ENCODE measurements at regions not wholly inside any gene's neighbourhood (a gene's known extent, or its start where the extent isn't known, plus 50 kb on each side); places are given as distances from the start of the nearest gene placed in this dataset.

GRCh38 chr4:154143720-154144119 lies 347.9 kb downstream of the DCHS2 start:
- DNase-seq (ENCODE audit: low spot score, unreplicated experiment) = no peak
- H3K27me3 Mint-ChIP-seq = no peaks in the 10 kb centered on the region
- no peak overlapping the region for H3K27ac Mint-ChIP-seq
- H3K4me3 Mint-ChIP-seq (ENCODE audit: low read depth) = no peak overlapping the region
- no peaks in the 10 kb centered on the region for H3K4me1 Mint-ChIP-seq (ENCODE audit: low read depth)
- no peaks in the 10 kb centered on the region for H3K36me3 Mint-ChIP-seq (ENCODE audit: insufficient read depth)
- TF ChIP-seq CTCF (IDR thresholded peaks at IDR 0.05; ENCODE audit: unreplicated experiment) = no peak
- no peaks in the 10 kb centered on the region for H3K9me3 Mint-ChIP-seq (ENCODE audit: low read depth)

GRCh38 chr4:154142664-154143063 lies 348.9 kb downstream of the DCHS2 start:
- DNase-seq (ENCODE audit: low spot score, unreplicated experiment) = no peak
- Mint-ChIP-seq H3K36me3 (ENCODE audit: insufficient read depth) (no peaks in the 10 kb centered on the region), H3K4me1 (ENCODE audit: low read depth) (no peaks in the 10 kb centered on the region), H3K27ac (no peak overlapping the region), H3K27me3 (no peaks in the 10 kb centered on the region), H3K9me3 (ENCODE audit: low read depth) (no peaks in the 10 kb centered on the region), H3K4me3 (ENCODE audit: low read depth) (no peak overlapping the region)
- TF ChIP-seq CTCF (IDR thresholded peaks at IDR 0.05; ENCODE audit: unreplicated experiment) = no peak

- H3K36me3 Mint-ChIP-seq (ENCODE audit: insufficient read depth) = no peaks in the 10 kb centered on the region
- TF ChIP-seq CTCF (IDR thresholded peaks at IDR 0.05; ENCODE audit: unreplicated experiment) = no peak
These were observed 350.7 kb downstream of the DCHS2 start for GRCh38 chr4:154140869-154141268.

GRCh38 chr4:154137320-154137905 lies 348.5 kb upstream of the SFRP2 start:
- Mint-ChIP-seq H3K36me3 (ENCODE audit: insufficient read depth) (no peaks in the 10 kb centered on the region), H3K27ac (no peak overlapping the region), H3K4me1 (ENCODE audit: low read depth) (no peaks in the 10 kb centered on the region), H3K9me3 (ENCODE audit: low read depth) (no peaks in the 10 kb centered on the region), H3K4me3 (ENCODE audit: low read depth) (no peak overlapping the region), H3K27me3 (no peaks in the 10 kb centered on the region)
- no peak for TF ChIP-seq CTCF (IDR thresholded peaks at IDR 0.05; ENCODE audit: unreplicated experiment)
- DNase-seq (ENCODE audit: low spot score, unreplicated experiment) = no peak

More at GRCh38 chr4:154140869-154141268, 350.7 kb downstream of the DCHS2 start:
- Mint-ChIP-seq H3K4me1 (ENCODE audit: low read depth) (no peaks in the 10 kb centered on the region), H3K9me3 (ENCODE audit: low read depth) (no peaks in the 10 kb centered on the region), H3K4me3 (ENCODE audit: low read depth) (no peak overlapping the region), H3K27ac (peak overlapping the region; percentile 42), H3K27me3 (no peaks in the 10 kb centered on the region)
- DNase-seq (ENCODE audit: low spot score, unreplicated experiment) = no peak

GRCh38 chr4:154135576-154135975 lies 346.7 kb upstream of the SFRP2 start:
- H3K27ac Mint-ChIP-seq = no peak overlapping the region
- no peak for TF ChIP-seq CTCF (IDR thresholded peaks at IDR 0.05; ENCODE audit: unreplicated experiment)
- DNase-seq (ENCODE audit: low spot score, unreplicated experiment) = no peak

More at GRCh38 chr4:154135576-154135975, 346.7 kb upstream of the SFRP2 start:
- Mint-ChIP-seq H3K4me1 (ENCODE audit: low read depth) (no peaks in the 10 kb centered on the region), H3K36me3 (ENCODE audit: insufficient read depth) (no peaks in the 10 kb centered on the region), H3K27me3 (no peaks in the 10 kb centered on the region), H3K9me3 (ENCODE audit: low read depth) (no peaks in the 10 kb centered on the region), H3K4me3 (ENCODE audit: low read depth) (no peak overlapping the region)
